ENCODE measurements at regions not wholly inside any gene's neighbourhood (a gene's known extent, or its start where the extent isn't known, plus 50 kb on each side); places are given as distances from the start of the nearest gene placed in this dataset.
"Not testable (repeated sequence)": the region's sequence is repeated elsewhere in the genome, so short reads cannot be mapped to it uniquely, and the experiment has no call there.

DNA sequence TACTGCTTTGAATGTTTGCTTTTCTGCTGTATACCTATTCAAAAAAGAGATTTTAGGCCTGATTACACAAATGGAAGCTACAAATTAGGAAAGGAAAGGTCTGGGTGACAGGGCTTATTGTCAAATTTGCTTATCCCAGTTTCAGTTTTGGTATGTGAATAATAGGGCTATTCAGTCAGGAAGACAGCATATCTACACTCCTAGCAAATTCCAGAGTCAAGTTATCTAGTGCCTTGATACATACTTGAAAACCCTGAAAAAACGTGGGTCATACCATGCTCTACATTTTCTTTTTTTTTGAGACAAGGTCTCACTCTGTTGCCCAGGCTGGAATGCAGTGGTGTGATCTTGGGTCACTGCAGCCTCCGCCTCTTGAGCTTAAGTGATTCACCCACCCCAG is 59.2 kb upstream of the CCDC180 start:
- DNase-seq: not testable (repeated sequence)

DNA sequence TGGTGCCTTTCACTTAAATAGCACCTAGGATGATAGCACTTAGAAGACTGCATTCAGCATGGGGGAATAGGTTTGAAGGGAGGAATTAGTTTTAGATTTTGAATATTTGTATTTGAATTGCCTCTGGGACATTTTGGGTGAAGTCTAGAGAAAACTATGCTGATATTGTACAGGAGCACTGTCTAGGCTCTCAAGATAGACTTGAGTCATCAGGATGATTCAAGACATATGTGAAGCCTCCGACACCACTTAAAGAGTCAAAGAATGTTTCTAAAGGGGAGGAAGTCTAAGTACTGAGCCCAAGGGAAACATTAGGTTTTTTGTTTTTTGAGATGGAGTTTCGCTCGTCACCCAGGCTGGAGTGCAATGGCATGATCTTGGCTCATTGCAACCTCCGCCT is 63.9 kb upstream of the CCDC180 start:
- no peak for DNase-seq

DNA sequence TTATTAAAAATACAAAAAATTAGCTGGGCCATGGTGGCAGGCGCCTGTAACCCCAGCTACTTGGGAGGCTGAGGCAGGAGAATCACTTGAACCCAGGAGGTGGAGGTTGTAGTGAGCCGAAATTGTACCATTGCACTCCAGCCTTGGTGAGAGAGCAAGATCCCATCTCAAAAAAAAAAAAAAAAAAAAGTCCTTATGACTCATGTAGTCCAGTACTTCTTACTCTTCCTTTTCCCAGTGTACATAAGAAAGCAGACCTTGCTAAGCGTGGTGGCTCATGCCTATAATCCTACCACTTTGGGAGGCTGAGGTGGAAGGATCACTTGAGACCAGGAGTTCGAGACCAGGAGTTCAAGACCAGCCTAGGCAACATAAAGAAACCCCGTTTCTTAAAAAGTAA is 66.0 kb upstream of the CCDC180 start:
- DNase-seq: not testable (repeated sequence)

DNA sequence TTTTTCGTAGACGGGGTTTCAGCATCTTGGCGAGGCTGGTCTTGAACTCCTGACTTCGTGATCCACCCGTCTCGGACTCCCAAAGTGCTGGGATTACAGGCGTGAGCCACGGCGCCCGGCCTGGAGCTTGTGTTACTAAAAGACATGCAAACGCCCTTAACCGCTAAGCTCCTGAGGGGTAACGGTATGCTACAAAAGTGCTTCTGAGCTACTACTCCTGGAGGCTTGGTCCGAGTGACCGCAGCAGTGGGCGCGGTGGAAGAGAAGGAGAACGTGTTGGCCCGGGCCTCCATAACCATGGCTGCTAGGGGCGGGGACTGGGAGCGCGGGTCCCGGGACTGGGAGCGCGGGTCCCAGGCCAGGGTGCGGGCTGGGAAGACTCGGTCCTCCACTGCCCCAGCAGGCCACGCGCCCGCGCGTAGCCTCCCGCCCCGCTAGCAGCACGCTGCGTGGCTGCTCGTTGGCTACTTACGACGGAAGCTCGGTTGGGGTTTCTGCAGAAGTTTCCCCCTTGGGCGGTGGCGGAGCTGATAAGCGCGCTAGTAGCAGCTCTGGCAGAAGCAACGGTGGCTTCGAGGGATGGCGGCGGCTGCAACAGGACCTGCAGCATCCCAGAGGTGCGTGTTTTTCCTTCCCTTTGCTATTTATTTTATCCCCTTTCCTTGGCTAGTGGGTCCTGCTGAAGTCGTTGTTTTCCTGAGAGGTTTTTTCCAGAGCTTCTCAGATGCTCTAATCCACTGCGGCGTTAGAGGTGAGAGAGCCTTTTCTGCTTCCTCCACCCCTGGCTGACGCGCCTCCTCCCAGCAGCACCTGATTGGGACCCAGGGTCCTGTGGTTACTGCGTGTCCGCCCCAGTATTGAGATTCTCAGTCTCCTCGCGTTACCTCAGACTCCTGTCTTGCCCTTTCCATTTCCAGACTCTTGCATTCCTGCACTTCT is 69.2 kb upstream of the CCDC180 start:
- peak; percentile 79 to 86 for DNase-seq

DNA sequence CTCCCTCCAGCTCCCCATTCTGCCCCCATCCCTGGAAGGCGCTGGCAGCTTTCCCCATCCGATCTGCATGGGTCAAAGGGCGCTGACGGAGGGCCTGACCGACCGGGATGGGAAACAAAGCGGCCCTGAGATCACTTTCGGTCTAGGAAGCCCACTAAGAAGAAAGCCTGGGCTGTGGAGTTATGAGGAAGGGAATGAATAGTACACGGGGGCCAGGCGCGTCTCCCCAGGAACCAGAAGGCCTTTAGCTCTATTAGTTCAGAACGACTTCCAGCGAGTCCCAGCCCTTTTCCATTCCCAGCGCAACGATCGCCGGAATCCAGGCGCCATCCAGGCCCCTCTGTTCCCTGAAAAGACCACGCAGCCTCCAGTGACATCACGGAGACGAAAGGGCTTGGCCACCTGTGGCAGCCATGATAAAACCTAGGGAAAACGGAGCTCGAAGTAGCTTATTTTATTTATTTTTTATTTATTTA is 70.1 kb upstream of the CCDC180 start:
- DNase-seq: peak; percentile 20 to 22

DNA sequence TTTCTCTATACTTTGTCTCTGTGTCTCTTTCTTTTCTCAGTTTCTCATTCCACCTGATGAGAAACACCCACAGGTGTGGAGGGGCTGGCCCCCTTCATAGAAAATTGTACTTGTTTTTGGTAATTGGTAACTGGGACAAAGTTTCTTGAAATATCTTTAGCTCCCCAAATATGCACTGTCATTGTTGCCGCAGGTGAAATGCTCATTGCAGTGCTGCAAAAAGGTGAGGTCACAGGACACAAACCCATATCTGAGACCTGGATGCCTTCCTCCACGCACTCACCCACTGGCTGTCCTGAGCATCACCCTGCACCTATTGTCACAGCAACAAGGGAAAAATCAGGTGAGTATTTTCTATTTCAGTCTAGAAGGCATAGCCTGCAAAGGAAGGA is 74.5 kb upstream of the CCDC180 start:
- not testable (repeated sequence) for DNase-seq

DNA sequence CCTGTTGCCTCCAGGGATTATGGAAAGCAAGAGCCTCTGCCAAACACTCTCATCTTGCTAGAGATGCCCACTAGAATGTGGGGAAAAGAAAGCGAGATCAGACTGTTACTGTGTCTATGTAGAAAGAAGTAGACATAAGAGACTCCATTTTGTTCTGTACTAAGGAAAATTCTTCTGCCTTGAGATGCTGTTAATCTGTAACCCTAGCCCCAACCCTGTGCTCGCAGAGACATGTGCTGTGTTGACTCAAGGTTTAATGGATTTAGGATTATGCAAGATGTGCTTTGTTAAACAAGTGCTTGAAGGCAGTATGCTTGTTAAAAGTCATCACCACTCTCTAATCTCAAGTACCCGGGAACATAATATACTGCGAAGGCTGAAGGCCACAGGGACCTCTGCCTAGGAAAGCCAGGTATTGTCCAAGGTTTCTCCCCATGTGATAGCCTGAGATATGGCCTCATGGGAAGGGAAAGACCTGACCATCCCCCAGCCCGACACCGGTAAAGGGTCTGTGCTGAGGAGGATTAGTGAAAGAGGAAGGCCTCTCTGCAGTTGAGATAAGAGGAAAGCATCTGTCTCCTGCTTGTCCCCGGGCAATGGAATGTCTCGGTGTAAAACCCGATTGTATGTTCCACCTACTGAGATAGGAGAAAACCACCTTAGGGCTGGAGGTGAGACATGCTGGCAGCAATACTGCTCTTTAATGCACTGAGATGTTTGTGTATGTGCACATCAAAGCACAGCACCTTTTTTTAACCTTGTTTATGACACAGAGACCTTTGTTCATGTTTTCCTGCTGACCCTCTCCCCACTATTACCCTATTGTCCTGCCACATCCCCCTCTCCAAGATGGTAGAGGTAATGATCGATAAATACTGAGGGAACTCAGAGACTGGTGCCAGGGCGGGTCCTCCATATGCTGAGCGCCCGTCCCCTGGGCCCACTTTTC is 75.1 kb upstream of the CCDC180 start:
- DNase-seq: not testable (repeated sequence)

DNA sequence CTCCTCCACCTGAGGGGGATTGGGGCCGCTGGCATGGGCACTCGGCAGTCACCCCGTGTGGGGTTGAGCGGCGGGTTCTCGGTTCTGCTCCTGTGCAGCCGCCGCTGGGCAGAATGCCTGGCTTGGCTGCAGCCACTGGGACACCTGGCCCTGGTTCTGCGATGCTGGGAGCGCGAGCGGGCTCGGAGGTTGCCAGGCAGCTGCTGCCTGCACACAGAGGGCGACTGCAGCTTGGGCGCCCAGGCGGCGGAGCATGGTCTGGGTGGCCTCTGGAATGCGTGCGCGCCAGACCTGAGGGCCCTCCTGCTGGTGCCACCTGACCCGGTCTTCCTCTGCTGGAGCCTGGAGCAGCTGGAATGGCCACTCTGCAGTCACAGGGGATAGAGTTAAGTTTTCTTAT is 85.1 kb upstream of the CCDC180 start:
- DNase-seq: not testable (repeated sequence)

DNA sequence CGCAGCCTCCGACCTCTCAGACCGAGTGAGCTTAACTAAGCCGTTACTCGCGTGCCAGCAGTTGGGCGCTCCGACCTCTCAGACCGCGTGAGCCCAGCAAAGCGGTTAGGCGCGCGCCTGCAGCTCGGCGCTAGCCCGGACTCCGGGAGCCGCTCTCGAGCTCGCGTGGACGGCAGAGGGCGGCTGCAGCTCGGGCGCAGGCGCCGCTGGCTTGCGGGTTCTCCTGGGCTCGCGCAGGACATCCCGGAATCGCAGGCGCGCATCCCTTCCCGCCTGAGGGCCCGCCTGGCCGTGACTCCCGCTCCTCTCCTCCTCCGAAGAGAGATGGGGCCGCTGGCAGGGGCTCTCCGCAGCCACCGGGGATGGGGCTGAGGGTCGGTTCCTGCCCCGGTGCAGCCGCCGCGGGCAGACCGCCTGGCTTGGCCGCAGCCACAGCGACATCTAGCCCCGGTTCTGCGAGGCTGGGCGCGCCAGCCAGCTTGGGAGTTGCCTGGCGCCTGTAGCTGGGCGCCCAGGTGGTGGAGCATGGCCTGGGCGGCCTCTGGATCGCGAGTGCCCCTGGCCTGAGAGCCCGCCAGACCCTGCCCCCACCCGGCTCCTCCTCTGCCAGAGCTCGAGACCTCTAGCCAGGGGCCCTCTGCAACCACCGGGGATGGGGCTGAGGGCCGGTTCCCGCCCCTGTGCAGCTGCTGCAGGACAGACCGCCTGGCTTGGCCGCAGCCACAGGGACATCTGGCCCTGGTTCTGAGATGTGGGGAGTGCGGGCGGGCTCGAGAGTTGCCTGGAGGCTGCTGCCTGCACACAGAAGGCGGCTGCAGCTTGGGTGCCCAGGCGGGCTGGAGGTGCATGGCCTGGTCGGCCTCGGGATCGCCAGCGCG is 85.7 kb upstream of the CCDC180 start:
- DNase-seq: peak; percentile 68 to 80

DNA sequence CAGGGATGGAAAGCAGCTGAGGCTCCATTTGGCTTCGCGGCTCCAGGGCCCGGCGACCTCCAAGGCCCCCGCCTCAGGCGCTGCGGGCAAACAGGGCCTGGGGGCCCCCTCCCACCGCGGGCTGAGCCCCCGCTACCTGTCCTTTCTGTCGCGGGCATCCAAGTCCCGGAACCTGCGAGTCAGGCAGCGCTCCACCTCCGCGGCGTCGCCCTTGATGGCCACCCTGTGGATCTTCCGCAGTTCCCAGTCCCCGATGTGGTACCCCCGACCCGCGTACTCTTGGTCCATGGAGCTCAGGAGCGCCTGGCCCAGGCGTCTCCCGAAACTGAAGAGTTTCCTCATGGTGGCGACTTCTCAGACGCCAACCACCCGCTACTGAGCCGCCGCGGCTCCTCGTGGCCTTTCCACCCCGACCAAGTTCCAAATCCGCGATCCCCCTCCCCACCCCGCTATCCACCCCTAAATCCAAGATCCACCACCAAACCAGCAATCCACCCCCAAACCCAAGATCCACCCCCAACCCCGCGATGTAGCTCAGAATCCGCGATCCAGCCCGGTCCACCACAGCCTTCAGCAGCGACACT is 86.5 kb upstream of the CCDC180 start:
- DNase-seq: peak in 1 of 2 experiments; percentile 20

DNA sequence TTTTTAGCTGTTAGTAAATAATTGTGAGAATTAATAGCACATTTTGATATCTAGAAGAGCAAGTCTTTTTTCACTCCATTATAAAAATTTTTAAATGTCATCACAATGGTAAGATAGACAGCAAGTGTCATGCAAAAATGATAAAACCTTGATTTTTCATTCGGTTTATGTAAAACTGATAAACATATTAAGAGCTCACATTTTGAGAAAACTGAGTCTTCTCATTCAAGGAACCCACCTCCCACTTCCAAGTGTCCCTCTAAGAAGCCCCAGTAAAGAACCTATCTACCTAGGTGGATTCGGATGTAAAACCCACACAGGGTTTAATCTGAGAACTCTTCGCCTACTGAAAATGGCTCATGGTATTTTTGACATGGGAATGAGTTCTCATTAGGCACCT is 87.1 kb upstream of the CCDC180 start:
- DNase-seq: not testable (repeated sequence)

DNA sequence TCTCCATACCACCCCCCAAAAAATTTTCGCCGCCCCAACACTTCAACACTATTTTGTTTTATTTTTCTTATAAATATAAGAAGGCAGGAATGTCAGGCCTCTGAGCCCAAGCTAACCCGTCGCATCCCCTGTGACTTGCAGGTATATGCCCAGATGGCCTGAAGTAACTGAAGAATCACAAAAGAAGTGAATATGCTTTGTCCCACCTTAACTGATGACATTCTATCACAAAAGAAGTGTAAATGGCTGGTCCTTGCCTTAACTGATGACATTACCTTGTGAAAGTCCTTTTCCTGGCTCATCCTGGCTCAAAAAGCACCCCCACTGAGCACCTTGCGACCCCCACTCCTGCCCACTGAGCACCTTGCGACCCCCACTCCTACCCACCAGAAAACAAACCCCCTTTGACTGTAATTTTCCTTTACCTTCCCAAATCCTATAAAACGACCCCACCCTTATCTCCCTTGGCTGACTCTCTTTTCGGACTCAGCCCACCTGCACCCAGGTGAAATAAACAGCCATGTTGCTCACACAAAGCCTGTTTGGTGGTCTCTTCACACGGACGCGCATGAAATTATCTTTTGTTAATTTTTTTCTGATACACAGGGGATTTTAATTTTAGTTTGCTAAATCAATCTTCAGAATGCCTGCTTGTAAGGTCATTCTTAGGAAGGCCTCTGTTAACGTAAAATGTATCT is 87.9 kb upstream of the CCDC180 start:
- DNase-seq: not testable (repeated sequence)

DNA sequence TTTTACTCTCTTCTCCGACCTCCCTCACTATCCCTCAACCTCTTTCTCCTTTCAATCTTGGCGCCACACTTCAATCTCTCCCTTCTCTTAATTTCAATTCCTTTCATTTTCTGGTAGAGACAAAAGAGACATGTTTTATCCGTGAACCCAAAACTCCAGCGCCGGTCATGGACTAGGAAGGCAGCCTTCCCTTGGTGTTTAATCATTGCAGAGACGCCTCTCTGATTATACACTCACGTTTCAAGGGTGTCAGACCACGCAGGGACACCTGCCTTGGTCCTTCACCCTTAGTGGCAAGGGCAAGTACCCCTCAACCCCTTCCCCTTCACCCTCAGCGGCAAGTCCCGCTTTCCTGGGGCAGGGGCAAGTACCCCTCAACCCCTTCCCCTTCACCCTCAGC is 92.3 kb upstream of the CCDC180 start:
- DNase-seq: not testable (repeated sequence)

DNA sequence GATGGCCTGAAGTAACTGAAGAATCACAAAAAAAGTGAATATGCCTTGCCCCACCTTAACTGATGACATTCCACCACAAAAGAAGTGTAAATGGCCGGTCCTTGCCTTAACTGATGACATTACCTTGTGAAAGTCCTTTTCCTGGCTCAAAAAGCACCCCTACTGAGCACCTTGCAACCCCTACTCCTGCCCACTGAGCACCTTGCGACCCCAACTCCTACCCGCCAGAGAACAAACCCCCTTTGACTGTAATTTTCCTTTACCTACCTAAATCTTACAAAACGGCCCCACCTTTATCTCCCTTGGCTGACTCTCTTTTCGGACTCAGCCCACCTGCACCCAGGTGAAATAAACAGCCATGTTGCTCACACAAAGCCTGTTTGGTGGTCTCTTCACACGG is 92.9 kb upstream of the CCDC180 start:
- not testable (repeated sequence) for DNase-seq

DNA sequence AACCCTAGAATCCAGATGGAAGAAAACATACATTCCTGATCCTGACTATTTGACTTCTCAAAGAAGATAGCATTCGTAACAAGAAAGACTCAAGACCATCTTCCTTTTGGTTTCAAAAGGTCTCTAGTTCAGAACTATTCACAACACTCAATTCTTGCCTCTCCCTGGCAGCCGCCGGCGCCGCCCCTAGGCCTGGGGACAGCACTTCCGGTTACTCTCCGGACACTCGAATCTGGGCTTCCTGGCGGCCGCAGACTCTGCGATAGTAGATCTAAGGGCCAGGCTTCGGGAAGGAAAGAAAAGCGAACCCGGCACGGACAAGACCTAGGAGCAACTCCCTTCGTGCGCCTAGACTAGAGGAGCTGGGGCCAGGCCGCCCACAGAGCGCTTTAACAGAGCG is 107.8 kb upstream of the CCDC180 start:
- DNase-seq: not testable (repeated sequence)

DNA sequence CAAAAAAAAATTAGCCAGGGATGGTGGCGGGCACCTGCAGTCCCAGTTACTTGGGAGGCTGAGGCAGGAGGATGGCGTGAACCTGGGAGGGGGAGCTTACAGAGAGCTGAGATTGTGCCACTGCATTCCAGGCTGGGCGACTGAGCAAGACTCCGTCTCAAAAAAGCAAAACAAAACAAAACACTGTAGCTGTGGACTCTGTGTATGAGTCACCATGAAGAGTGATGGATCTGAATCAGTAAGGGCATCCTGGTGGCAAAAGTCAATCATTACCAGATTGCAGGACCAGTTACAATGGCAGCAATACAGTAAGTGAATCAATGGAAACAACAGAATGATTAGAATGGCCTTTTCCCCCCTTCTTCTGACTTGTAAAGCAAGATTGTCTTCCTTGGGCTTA is 113.7 kb upstream of the CCDC180 start:
- DNase-seq: not testable (repeated sequence)

DNA sequence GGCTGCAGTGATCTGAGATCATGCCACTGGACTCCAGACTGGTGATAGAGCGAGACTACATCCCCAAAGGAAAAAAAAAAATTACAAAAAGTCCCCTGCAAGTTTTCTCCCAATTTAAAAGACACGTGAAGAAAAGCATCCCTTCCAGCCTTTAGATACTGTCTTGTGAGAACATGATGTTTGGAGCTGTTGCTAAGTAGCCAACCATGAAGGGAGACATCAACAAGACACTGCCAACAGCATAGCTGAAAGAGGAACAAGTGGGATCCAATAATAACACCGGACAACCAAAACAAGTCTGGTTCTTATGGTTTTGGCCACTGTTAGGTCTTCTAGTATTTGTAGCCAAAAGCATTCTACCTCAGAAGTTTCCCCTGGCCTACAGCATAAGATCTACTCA is 118.9 kb upstream of the CCDC180 start:
- DNase-seq: no peak

DNA sequence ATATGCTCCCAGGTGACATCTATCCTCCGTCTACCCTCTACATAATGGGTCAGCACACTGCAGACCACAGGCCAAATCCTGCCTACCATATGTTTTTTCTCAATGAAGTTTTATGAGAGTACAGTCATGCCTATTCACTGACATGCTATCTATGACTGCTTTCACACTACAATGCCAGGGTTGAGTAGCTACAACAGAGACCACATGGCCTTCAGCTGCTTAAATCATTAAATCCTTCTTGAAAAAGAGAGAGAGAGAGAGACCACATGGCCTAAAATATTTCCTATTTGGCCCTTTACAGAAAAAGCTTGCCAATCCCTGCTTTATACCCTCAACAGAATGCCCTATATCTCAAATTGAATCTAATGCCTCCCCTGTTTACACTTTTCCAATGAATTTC is 119.8 kb upstream of the CCDC180 start:
- DNase-seq: not testable (repeated sequence)

DNA sequence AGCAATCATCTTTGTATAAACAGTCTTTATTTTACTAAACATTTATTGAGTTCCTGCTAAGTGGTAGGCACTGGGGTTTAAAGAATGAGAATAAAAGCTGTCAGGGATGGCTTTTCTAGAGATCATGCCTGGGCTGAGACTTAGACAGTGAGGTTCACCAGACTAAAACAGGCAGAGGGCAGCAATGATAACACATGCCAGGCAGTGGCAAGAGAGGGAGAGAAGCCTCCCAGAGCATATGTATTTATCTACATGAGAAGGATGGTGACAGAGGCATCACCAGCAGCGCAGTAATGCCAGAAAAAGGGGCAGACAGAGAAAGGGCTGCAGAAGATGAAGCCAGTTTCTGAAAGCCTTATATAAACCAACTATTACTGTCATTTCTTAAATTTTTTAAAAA is 121.0 kb upstream of the CCDC180 start:
- DNase-seq: no peak

DNA sequence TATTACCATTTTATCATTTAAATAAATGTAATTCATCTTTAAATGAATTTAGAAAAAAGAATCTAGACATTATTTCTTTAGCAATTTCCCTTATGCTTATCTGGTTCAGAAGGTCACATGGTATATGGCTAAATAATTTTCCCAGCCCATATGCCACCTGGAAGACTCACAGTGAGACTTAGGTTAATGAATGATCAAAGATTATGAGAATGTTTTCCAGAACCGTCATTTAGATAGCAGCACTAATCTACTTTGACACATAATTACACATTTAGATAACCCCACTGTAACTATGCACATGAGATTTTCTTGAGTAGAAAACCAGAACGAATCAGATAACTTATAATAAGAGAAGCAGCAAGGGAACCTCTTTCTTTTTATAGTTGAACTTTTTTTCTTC is 124.9 kb upstream of the CCDC180 start:
- DNase-seq: not testable (repeated sequence)

DNA sequence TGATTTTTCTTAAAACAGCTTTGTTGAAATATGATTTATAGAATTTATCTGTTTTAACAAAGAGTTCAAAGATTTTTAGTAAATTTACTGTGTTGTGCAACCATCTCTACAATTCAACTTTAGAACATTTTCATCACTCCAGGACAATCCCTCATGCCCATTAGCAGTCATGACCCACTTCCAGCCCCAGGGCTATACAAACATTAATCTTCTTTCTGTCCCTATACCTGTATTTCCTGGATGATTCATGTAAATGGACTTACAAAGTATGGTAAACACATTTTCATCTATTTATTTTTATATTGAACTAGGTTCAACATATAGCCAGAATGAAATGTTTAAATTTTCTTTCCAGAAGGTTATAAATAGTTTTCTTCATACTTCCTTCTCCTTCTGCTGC is 127.8 kb upstream of the CCDC180 start:
- DNase-seq: no peak

Measured in activated T-cell treated with anti-CD3 and anti-CD28 coated beads, Interleukin-2, amount 50 U/mL, for 48 hours (primary cell).